B cell (primary cell): ENCODE measurements at regions not wholly inside any gene's neighbourhood (a gene's known extent, or its start where the extent isn't known, plus 50 kb on each side); places are given as distances from the start of the nearest gene placed in this dataset.

Source experiments
- EZH2 ChIP-seq: IDR thresholded peaks from 2 replicates; pipeline ENCODE4 v1.6.1; 2012; ENCODE audit warnings: borderline replicate concordance, low read depth, mild to moderate bottlenecking, moderate library complexity, low read length; ENCODE audit not compliant: insufficient read depth, poor library complexity, severe bottlenecking
- TF ChIP-seq, protein P1 (sequence below): fragments of 200-600 bp; IDR thresholded peaks from one replicate; pipeline ENCODE4 v1.8.0; 2022; ENCODE audit warnings: antibody characterized with exemption, mild to moderate bottlenecking

DNA sequence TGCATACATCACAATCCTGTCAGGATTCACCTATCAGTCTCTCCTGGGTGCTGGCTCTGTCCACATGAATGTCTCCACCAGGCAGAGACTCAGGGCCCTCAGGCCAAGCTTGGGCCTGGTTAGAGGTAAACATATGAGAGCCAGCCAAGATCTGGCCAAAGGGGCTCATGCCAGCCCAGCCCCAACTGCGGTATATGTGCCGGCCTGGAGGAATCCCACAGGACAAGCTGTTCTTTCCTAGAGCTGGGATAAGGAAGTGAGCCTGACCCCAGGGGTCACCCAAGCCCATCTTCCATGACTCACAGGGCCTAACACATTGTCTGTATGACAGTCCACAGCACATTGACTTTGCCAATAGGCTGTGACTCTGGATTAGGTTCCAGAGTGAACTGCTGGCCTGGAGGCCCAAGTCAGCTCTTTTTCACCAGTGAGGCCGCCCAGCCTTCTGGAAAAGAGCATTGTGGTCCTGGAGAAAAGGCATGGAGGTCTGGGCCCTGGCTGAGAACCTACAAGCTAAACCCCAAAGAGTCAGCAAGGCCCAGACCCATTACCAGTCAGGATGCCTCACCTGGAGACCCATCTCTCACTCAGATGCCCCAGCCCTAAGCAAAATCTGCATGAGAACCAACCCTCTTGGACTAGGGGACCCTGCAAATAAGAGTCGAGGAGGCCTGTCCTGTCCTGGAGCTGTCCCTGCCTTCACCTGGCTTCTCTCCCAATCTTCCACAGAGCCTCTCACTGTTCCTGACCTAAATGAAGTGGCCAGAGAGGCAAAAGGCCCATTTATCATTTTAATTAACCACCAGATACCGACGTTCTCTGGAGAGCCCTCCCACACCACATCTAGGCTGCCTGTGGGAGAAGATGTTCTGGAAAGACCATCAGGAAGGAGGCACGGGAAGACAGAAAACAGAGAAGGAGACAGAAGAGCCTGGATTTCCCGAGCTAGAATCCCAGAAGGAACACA is 120.9 kb upstream of the PKDCC start:
- TF ChIP-seq, protein P1, sequence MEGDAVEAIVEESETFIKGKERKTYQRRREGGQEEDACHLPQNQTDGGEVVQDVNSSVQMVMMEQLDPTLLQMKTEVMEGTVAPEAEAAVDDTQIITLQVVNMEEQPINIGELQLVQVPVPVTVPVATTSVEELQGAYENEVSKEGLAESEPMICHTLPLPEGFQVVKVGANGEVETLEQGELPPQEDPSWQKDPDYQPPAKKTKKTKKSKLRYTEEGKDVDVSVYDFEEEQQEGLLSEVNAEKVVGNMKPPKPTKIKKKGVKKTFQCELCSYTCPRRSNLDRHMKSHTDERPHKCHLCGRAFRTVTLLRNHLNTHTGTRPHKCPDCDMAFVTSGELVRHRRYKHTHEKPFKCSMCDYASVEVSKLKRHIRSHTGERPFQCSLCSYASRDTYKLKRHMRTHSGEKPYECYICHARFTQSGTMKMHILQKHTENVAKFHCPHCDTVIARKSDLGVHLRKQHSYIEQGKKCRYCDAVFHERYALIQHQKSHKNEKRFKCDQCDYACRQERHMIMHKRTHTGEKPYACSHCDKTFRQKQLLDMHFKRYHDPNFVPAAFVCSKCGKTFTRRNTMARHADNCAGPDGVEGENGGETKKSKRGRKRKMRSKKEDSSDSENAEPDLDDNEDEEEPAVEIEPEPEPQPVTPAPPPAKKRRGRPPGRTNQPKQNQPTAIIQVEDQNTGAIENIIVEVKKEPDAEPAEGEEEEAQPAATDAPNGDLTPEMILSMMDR = no peak
- no peak for TF ChIP-seq EZH2
